ENCODE measurements at regions not wholly inside any gene's neighbourhood (a gene's known extent, or its start where the extent isn't known, plus 50 kb on each side); places are given as distances from the start of the nearest gene placed in this dataset.

DNA sequence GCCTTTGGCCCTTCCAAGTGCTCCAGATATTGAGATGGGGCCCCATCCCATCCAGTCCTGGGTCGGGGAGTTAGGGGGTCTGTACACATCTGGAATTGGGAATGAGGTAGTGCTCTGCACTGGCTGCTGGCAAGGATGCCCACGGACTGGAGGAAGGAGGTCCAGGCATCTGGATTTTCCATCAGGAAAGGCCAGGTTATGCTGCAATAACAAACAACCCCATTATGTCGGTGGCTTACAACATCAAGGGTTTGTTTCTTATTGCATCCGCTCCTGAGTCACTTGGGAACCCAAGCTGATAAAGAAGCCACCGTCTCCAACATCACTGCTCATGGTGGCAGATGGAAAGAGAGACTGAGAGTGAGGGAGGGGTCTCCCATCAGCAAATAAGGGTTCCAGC lies 229.9 kb downstream of the TFCP2L1 start:
- no peaks in the 10 kb centered on the region for H3K79me2 ChIP-seq
- H3K27me3 ChIP-seq (ENCODE audit: control insufficient read depth, insufficient read depth, low read length): no peaks in the 10 kb centered on the region
- H3K4me1 ChIP-seq: no peaks in the 10 kb centered on the region
- H3K4me3 ChIP-seq (ENCODE audit: low read depth, low read length): no peak overlapping the region
- TF ChIP-seq, protein P1, sequence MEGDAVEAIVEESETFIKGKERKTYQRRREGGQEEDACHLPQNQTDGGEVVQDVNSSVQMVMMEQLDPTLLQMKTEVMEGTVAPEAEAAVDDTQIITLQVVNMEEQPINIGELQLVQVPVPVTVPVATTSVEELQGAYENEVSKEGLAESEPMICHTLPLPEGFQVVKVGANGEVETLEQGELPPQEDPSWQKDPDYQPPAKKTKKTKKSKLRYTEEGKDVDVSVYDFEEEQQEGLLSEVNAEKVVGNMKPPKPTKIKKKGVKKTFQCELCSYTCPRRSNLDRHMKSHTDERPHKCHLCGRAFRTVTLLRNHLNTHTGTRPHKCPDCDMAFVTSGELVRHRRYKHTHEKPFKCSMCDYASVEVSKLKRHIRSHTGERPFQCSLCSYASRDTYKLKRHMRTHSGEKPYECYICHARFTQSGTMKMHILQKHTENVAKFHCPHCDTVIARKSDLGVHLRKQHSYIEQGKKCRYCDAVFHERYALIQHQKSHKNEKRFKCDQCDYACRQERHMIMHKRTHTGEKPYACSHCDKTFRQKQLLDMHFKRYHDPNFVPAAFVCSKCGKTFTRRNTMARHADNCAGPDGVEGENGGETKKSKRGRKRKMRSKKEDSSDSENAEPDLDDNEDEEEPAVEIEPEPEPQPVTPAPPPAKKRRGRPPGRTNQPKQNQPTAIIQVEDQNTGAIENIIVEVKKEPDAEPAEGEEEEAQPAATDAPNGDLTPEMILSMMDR (IDR thresholded peaks at IDR 0.05): no peak
- H3K36me3 ChIP-seq (ENCODE audit: control insufficient read depth, insufficient read depth, low read length): no peaks in the 10 kb centered on the region
- no peak overlapping the region for H2AFZ ChIP-seq
- H3K4me2 ChIP-seq (ENCODE audit: low read length): no peak overlapping the region
- H3K9ac ChIP-seq: no peak overlapping the region
- H3K27ac ChIP-seq: no peak overlapping the region
- no peaks in the 10 kb centered on the region for H3K9me3 ChIP-seq (ENCODE audit: control insufficient read depth, low read length)

DNA sequence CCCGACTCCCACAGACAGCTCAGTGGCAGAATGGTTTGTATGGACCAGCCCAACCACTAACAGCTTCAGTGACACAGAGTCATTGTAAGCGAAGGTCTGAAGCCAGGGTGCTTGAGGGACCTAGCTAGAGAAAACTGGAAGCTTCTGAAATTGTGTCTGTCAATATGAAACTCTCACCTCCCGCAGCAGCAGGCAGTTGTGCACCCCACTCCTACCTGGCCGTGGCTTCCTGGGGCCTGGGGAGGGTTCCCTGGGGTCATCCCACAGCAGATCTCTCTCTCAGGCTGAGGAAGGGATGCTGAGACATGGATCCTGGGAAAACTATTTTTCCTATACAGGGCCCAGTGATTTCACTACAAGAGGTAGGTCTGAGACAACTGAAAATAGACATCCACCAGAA lies 229.5 kb downstream of the TFCP2L1 start:
- Histone ChIP-seq H2AFZ (no peak overlapping the region), H3K4me3 (ENCODE audit: low read depth, low read length) (no peak overlapping the region), H3K27ac (no peak overlapping the region), H3K79me2 (no peaks in the 10 kb centered on the region), H3K27me3 (ENCODE audit: control insufficient read depth, insufficient read depth, low read length) (no peaks in the 10 kb centered on the region), H3K4me1 (no peaks in the 10 kb centered on the region), H3K4me2 (ENCODE audit: low read length) (no peak overlapping the region), H3K36me3 (ENCODE audit: control insufficient read depth, insufficient read depth, low read length) (no peaks in the 10 kb centered on the region), H3K9ac (no peak overlapping the region), H3K9me3 (ENCODE audit: control insufficient read depth, low read length) (no peaks in the 10 kb centered on the region)
- TF ChIP-seq, protein P1 (IDR thresholded peaks at IDR 0.05): no peak

DNA sequence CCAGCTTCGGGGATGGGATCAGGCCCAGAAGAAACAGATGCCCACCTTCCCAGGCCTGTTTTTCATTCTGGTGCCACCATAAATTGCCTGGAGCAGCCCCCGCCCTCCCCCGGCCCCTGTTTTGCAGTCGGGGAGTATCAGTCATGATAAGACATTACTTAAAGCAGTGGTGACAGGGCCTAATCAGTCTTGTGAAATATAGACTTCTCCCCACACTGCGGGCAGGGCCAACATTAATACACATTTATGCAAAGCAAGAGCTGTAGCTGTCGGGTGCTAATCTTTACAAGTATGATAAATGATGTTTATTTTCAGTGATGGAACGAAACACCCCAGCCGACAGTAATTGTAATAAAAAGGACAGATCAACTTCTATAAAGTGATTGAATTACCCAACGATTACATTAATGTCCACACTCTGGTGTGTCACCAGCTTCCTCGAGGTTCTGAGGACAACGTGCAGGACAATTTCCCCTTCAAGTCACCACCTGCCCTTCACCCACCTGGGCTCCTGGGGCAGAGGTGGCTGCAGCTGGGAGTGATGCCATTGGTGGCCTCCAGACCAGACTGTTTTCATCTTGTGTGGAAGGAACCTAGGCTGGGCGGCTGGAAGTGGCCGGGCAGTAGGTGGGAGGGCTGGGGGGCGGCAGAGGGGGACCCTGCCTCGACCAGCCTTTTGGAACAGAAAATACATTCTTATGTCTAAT lies 226.0 kb downstream of the TFCP2L1 start:
- Histone ChIP-seq H3K4me3 (ENCODE audit: low read depth, low read length) (no peak overlapping the region), H3K9ac (no peak overlapping the region), H3K27ac (no peak overlapping the region), H3K4me1 (no peaks in the 10 kb centered on the region), H3K36me3 (ENCODE audit: control insufficient read depth, insufficient read depth, low read length) (no peaks in the 10 kb centered on the region), H3K4me2 (ENCODE audit: low read length) (no peak overlapping the region), H2AFZ (no peak overlapping the region), H3K79me2 (no peaks in the 10 kb centered on the region), H3K9me3 (ENCODE audit: control insufficient read depth, low read length) (no peaks in the 10 kb centered on the region), H3K27me3 (ENCODE audit: control insufficient read depth, insufficient read depth, low read length) (no peaks in the 10 kb centered on the region)
- TF ChIP-seq, protein P1 (IDR thresholded peaks at IDR 0.05): no peak

DNA sequence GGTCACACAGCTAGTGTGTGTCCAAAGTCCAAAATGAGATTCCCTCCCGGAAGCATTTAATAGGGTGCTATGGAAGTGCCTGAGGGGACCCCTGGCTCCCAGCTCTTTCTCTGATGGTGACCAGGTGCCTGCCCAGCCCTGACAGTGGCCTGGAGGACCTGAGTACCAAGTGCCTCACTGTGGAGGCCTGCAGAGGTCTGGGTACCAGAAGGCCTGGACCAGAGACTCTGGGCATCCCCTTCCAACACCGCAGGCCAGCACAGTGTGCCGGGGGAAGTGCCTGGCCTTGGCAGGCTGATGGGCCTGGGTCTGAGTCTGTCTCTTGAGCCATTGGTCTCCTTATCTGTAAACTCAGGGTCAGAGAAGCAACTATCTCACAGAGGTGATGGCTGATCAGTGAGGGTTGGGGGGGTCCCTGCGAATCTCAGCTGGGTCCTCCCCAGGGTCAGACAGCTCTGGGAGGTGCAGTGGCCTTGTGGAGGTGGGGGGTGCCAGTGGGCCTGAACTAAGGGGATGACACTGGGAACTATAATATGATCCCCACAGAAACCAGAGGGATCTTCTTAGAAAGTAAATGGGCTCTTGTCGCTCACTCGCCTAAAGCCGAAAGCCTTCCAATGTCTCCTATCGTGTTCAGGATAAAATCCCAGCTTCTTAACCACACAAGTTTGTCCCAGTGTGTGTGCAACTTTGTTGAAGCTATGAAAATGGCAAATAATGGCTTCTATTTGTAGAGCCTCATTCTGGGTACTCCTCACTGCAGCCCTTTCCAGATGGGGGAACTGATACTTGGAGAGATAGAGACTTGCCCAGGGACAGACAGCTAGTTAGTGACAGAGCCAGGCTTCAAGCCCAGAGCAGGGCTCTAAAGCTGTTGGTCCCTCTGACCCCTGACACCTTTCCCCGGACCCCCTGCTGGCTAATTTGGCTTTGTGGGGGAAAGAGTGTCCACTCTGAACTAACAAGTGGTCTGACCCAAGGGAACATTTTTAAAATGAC lies 225.1 kb downstream of the TFCP2L1 start:
- Histone ChIP-seq H2AFZ (no peak overlapping the region), H3K27ac (no peak overlapping the region), H3K4me1 (no peaks in the 10 kb centered on the region), H3K4me2 (ENCODE audit: low read length) (no peak overlapping the region), H3K9ac (no peak overlapping the region), H3K79me2 (no peaks in the 10 kb centered on the region), H3K36me3 (ENCODE audit: control insufficient read depth, insufficient read depth, low read length) (no peaks in the 10 kb centered on the region), H3K9me3 (ENCODE audit: control insufficient read depth, low read length) (no peaks in the 10 kb centered on the region), H3K4me3 (ENCODE audit: low read depth, low read length) (no peak overlapping the region), H3K27me3 (ENCODE audit: control insufficient read depth, insufficient read depth, low read length) (no peaks in the 10 kb centered on the region)
- TF ChIP-seq, protein P1 (IDR thresholded peaks at IDR 0.05): no peak

Measured in parathyroid adenoma (tissue), 2 donors.